ENCODE measurements at regions not wholly inside any gene's neighbourhood (a gene's known extent, or its start where the extent isn't known, plus 50 kb on each side); places are given as distances from the start of the nearest gene placed in this dataset.

- H3K4me1 ChIP-seq: peaks cover 19% of the 10 kb centered on the region
- no peak for ATAC-seq
- no peaks in the 10 kb centered on the region for H3K27me3 ChIP-seq (ENCODE audit: insufficient read depth in 3 of 3, low read length in 2 of 3)
- 91 to 95% (median 91%) methylated on average over 4 of the region's 4 CpGs for WGBS, 3 donors
- H3K36me3 ChIP-seq (ENCODE audit: insufficient read depth in 1 of 2, low read depth in 1 of 2): no peaks in the 10 kb centered on the region
- no peak overlapping the region for H3K27ac ChIP-seq
- no peak for DNase-seq
- intact Hi-C loops (cut with DNase I): loop anchor here in 1 of 2 donors (10.0 kb wide), 2 partner anchors 337 to 457 kb away; no protein-coding TSS in a partner anchor
- H3K9me3 ChIP-seq: no peaks in the 10 kb centered on the region
- no peak for TF ChIP-seq CTCF (IDR thresholded peaks at IDR 0.05)
- H3K4me3 ChIP-seq: no peak overlapping the region
These were observed 209.5 kb upstream of the GALNT2 start for GRCh38 chr1:229857585-229857984.

- Histone ChIP-seq H3K36me3 (ENCODE audit: insufficient read depth in 1 of 2, low read depth in 1 of 2) (no peaks in the 10 kb centered on the region), H3K4me1 (peaks cover 28% of the 10 kb centered on the region), H3K27me3 (ENCODE audit: insufficient read depth in 3 of 3, low read length in 2 of 3) (no peaks in the 10 kb centered on the region), H3K27ac (no peak overlapping the region), H3K9me3 (no peaks in the 10 kb centered on the region), H3K4me3 (no peak overlapping the region)
- no peak for DNase-seq
- intact Hi-C loops (cut with DNase I): loop anchor here in 1 of 2 donors (10.0 kb wide), 2 partner anchors 336 to 456 kb away; no protein-coding TSS in a partner anchor
- 80 to 87% (median 84%) methylated on average over 5 of the region's 5 CpGs for WGBS, 3 donors
- no peak for ATAC-seq
- TF ChIP-seq CTCF (IDR thresholded peaks at IDR 0.05): no peak
These were observed 208.0 kb upstream of the GALNT2 start for GRCh38 chr1:229859026-229859425.

DNA sequence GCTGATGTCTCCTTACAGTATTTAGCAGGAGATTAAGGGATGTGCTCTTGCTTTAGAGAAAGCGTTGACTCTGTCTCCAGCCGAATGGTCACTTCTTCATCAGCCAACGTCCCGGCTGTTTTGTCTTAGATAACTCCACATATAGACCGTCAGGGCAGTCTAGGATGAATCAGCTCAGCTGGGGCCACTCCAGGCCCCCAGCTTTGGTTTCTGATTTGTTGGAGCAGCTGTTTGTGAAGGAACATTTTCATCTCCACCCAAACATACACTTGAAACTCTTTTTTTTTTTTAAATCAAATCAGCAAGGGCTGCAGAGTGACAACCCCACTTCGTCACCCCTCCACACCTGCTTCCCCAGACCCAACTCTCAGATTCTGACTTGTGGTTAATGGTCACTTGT, 206.1 kb upstream of the GALNT2 start:
- peaks cover 41% of the 10 kb centered on the region for H3K4me1 ChIP-seq

GRCh38 chr1:229862017-229862774, 204.8 kb upstream of the GALNT2 start:
- Histone ChIP-seq H3K4me3 (no peak overlapping the region), H3K36me3 (ENCODE audit: insufficient read depth in 1 of 2, low read depth in 1 of 2) (no peaks in the 10 kb centered on the region), H3K9me3 (no peaks in the 10 kb centered on the region), H3K4me1 (peaks cover 41% of the 10 kb centered on the region), H3K27ac (peak overlapping the region; percentile 91), H3K27me3 (ENCODE audit: insufficient read depth in 3 of 3, low read length in 2 of 3) (no peaks in the 10 kb centered on the region)
- DNase-seq (no peak), ATAC-seq (no peak)
- WGBS, 3 donors: 41 to 51% (median 44%) methylated on average over 15 of the region's 15 CpGs
- TF ChIP-seq CTCF (IDR thresholded peaks at IDR 0.05): no peak
- intact Hi-C loops (cut with DNase I): loop anchor here (5.0 to 10.0 kb wide), 2 partner anchors 205 to 313 kb away; partner anchors contain the start of gene GALNT2 (in 1 of the 2)

More for the DNA sequence above, 206.1 kb upstream of the GALNT2 start:
- H3K27me3 ChIP-seq (ENCODE audit: insufficient read depth in 3 of 3, low read length in 2 of 3): no peaks in the 10 kb centered on the region
- 53 to 75% (median 62%) methylated on average over 6 of the region's 6 CpGs for WGBS, 3 donors
- no peak overlapping the region for H3K4me3 ChIP-seq
- intact Hi-C loops (cut with DNase I): loop anchor here (5.0 to 10.0 kb wide), 2 partner anchors 206 to 314 kb away; partner anchors contain the start of gene GALNT2 (in 1 of the 2)
- DNase-seq (no peak), ATAC-seq (no peak)
- TF ChIP-seq CTCF (IDR thresholded peaks at IDR 0.05): no peak
- peak overlapping the region; percentile 91 for H3K27ac ChIP-seq
- no peaks in the 10 kb centered on the region for H3K36me3 ChIP-seq (ENCODE audit: insufficient read depth in 1 of 2, low read depth in 1 of 2)
- no peaks in the 10 kb centered on the region for H3K9me3 ChIP-seq
